LHCN-M2 (cell line): ENCODE measurements at regions not wholly inside any gene's neighbourhood (a gene's known extent, or its start where the extent isn't known, plus 50 kb on each side); places are given as distances from the start of the nearest gene placed in this dataset.

Experiments used
- DNase-seq: peaks from one replicate; pipeline ENCODE4 v3.0.0-alpha.2; 2012; ENCODE audit warnings: low read depth

GRCh38 chr17:73723317-73723716, 79.1 kb upstream of the SDK2 start:
- no peak for DNase-seq

- no peak for DNase-seq
Measured at GRCh38 chr17:73724341-73724740, 80.1 kb upstream of the SDK2 start.

- DNase-seq: no peak
Measured at GRCh38 chr17:73724990-73725389, 80.7 kb upstream of the SDK2 start.

GRCh38 chr17:73725794-73726515, 81.7 kb upstream of the SDK2 start:
- no peak for DNase-seq

GRCh38 chr17:73727941-73728340, 83.7 kb upstream of the SDK2 start:
- DNase-seq: no peak

DNA sequence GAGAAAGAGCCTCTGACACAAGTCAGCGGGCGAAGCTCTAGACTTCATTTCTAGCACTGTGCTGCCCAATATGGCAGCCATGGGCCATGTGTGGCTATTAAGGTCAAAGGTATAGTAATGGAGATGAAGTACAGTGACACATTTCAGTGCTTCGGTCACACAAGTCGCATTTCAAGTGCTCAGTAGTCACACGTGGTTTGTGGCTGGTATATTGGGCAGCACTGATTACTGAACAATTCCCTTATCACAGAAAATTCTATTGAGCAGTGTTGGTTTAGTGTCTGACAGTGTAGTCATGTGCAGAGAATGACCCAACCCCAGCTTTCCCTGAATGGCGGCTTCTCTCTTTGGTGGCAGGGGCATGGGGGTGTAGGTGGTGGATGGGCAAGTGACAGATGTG, 84.9 kb upstream of the SDK2 start:
- DNase-seq: no peak

DNA sequence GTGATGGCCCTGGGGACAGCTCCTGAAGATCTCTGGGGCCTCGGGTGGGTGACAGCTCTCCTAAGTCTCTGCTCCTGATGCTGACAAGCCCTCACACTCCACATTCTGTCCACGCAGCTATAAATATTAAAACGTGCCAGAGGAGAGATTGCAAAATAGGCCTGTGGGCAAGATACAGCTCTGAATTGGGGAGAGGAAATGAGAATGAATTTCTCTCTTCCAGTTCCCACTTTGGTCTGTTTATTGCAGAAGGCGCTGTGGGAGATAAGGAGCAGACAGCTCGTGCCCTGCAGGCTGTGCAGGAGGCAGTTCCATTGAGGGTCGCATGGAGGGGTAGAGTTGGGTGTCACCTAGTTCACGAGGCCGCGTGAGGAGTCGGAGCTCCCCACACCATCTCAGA, 87.5 kb upstream of the SDK2 start:
- no peak for DNase-seq

DNA sequence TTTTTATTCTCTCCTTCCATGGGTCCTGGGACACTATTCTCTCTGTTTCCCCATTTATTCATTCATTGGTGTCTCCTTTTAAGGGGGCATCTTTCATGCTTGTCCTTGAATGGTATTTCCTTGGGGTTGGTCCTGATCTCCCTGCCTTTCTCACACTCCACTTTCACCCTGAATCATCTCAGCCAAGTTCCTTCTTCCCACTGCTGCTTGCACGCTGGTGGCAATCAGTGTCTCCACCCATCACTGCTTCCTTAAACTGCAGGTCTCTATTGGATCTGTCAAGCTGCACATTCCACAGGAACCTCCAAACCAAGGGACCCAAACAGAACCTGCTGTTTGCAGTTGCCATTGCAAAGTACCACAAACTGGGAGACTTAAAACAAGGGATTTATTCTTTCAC, 89.3 kb upstream of the SDK2 start:
- DNase-seq: no peak

DNA sequence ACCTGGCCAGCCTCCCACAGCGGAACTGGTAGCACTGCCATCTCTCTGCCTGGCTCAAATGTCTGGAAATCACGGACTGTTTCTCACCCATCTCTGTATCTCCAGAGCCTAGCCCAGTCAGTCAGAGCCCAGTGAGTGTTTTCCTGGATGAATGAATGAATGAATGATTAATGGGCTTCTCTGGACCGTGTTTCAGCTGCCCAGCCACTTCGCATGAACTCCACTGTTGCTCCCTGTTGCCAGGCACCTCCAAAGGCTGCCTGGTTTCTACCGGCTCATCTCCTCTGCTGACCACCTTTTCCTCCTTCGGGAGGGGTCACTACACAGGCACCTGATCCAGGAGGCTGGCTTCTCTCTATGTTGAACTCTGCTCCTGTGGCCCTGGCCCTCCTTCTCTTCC, 91.0 kb upstream of the SDK2 start:
- DNase-seq: no peak

DNA sequence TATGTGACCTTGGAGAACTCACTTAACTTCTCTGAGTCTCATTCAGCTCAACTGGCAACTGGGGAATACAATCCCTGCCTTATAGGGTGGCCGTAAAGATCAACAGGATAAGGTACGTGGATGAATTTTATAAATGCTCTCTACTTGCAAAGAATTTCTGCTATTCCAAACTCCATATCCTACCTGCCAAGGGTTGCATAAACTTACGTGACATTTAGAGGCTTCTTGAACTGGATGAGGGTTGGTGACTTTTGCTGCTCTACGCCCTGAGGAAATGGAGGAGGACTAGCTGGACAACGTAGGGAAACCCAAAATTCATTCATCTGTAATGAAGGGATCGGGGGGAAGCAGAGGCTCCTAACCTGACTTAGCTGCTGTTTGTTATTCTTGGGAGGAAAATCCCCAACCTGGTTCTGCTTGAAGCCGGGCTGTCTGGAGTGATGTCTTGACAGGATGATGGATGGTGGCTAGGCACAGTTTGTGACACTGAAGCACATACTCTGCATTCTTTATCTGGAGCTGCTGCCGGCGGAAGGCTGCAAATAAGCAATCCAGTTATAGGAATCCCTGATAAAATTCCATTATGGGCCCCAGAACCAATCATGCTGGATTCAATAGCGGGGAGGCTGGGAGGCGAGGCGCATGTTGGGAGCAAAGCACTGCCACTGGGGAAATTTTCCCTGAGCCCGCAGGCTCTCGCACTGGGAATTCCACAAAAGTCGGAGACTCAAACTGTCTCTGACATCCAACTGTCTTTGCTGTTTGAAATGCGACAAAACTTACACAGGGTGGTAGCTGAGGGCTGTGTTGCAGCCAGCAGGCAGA, 94.7 kb upstream of the SDK2 start:
- DNase-seq: no peak

GRCh38 chr17:73740370-73740769, 96.1 kb upstream of the SDK2 start:
- no peak for DNase-seq

- DNase-seq: no peak
Measured at GRCh38 chr17:73742948-73743381, 98.7 kb upstream of the SDK2 start.

- no peak for DNase-seq
Measured at GRCh38 chr17:73743518-73744201, 99.4 kb upstream of the SDK2 start.

GRCh38 chr17:73744411-73744810, 100.2 kb upstream of the SDK2 start:
- DNase-seq: no peak

DNA sequence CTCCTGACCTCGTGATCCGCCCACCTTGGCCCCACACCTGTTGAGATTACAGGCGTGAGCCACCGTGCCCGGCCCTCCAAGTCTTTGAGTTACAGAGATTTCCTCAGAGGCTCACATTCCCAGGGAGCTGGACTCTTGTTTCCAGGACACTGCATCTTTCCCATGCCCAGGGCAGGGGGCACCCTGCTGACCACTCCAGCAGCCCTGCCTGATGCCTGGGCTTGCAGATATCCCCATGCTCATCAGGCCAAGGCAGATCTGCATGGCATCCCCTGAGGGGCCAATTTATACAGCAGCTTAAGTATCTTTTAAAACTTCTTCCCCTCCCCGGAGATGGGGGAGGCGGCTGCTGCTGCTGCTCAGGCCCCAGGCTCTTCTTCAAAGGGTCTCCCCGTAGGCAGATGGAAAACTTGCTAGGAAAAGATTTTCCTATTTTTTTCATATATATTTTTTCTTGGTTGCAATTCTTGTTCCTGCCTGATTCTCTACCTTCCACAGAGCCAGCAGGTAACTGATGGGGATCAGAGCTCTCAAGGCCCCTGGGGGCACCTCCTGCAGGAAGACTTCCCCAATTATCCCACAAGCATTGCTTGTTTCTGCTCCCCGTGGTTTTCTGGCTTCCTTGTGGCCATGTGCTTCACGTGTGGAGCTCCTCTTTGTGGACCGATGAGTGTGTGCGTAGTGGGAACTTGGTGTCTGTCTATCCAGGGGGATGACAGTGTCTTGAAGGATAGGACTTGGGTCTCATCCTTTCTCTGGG, 102.2 kb upstream of the SDK2 start:
- no peak for DNase-seq

- no peak for DNase-seq
Measured at GRCh38 chr17:73747221-73748002, 103.2 kb upstream of the SDK2 start.

DNA sequence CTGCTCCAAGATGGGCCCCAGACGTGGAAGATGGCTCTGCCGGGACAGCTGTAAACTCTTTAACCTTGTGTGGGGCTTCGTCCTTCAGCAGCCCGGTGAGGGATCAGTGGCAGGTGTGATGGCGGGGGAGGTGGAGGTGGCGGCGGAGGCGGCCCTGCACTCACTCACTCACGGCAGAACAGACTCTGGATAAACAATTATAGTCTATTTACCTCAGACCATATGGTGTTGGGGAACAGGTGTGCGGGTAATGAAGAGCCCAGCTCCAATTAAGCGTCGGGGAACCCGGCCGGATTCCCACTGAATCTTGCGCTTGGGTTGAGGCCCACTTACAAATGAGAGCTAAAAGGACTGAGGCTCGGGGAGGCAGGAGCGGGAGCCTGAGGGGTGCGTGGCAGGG, 104.3 kb upstream of the SDK2 start:
- DNase-seq: no peak

- no peak for DNase-seq
Measured at GRCh38 chr17:73749337-73749823, 105.1 kb upstream of the SDK2 start.

DNA sequence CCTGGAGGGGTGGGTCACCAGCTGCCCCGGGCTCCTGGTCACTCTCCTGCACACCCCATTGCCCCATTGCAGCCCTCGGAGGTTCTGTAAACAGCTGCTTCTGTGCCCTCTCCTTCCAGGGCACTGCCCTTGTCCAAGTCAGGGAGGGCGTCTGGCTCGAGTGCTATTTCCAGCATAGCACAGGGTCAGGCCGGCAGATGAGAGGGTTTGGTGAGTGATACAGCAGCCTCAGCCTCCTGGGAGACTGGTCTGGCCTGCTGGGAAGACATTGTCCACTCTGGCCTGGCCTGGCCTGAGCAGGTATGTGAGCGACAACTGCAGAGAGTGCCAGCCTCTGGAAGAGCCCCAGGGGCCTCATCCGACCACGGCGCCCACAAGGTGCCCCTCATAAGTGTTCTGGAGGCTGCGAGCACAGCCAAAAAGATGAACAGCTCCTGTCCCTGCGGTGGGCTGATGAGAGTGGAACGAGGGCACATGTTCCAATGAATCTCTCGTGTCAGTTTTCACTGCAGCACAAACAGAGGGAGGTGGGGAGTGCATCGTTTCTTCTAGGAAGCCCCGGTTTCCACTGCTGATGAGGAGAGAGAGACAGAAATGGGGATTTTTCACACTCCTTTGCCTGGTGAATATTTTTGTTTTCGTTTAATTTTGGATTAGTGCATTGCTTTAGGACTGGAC, 105.8 kb upstream of the SDK2 start:
- no peak for DNase-seq

- no peak for DNase-seq
Measured at GRCh38 chr17:73750975-73751374, 106.7 kb upstream of the SDK2 start.
